H1 (cell line): ENCODE measurements at regions not wholly inside any gene's neighbourhood (a gene's known extent, or its start where the extent isn't known, plus 50 kb on each side); places are given as distances from the start of the nearest gene placed in this dataset.

Source experiments
- CTCF ChIA-PET: fragments of 300-600 bp; sonication (Branson Sonifier 250); formaldehyde crosslinking; loops from one replicate; lab custom pipeline; 2021; ENCODE audit not compliant: partially characterized antibody; lab: Charles Lee
- POLR2A ChIA-PET: fragments of 300-600 bp; sonication (Branson Sonifier 250); formaldehyde crosslinking; loops from one replicate; lab custom pipeline; 2021; ENCODE audit warnings: inconsistent platforms; ENCODE audit not compliant: partially characterized antibody; lab: Charles Lee
- DNase-seq, 2 experiments: peaks; one replicate each; pipeline versions ENCODE4 v3.0.0 to v3.0.0-alpha.2; 2010 to 2022; ENCODE audit warnings: low spot score in 2 of 2, low read depth in 1 of 2, mixed read lengths in 1 of 2
- FAIRE-seq: peaks from 2 replicates; lab custom pipeline; 2011; peaks lifted over from hg19 to GRCh38; lab: Jason Lieb, UNC
- H2AFZ ChIP-seq: 2 replicates; pipeline ENCODE4 v1.8.1; 2012; ENCODE audit warnings: low read length, inconsistent platforms
- H2AK5ac ChIP-seq: 2 replicates; pipeline ENCODE4 v1.6.1; 2013; ENCODE audit warnings: low read depth, low read length
- H2BK120ac ChIP-seq: replicated peaks from 2 replicates; pipeline ENCODE3; 2013; ENCODE audit warnings: low read depth, low read length, inconsistent platforms
- H2BK12ac ChIP-seq: 2 replicates; pipeline ENCODE4 v1.6.1; 2013; ENCODE audit warnings: low read depth, low read length
- H2BK15ac ChIP-seq: 2 replicates; pipeline ENCODE4 v1.6.1; 2013; ENCODE audit warnings: low read length
- H2BK20ac ChIP-seq: 2 replicates; pipeline ENCODE4 v1.6.1; 2013; ENCODE audit warnings: low read length
- H2BK5ac ChIP-seq: 2 replicates; pipeline ENCODE4 v1.6.1; 2013; ENCODE audit warnings: low read depth, low read length
- H3K14ac ChIP-seq: 2 replicates; pipeline ENCODE4 v1.6.1; 2013; ENCODE audit warnings: inconsistent platforms; ENCODE audit not compliant: insufficient read length
- H3K18ac ChIP-seq: 2 replicates; pipeline ENCODE4 v1.6.1; 2013; ENCODE audit warnings: low read length; ENCODE audit errors: extremely low read depth
- H3K23ac ChIP-seq: 2 replicates; pipeline ENCODE4 v1.6.1; 2013; ENCODE audit warnings: inconsistent platforms; ENCODE audit not compliant: insufficient read length
- H3K23me2 ChIP-seq: 2 replicates; pipeline ENCODE4 v1.6.1; 2013; ENCODE audit warnings: low read depth, low read length
- H3K27ac ChIP-seq: 2 replicates; pipeline ENCODE4 v1.6.1; 2011; ENCODE audit warnings: low read depth, low read length, inconsistent platforms
- H3K27me3 ChIP-seq, 4 experiments: replicated peaks in 1 of 4; 1 replicate in 1 of 4; 2 replicates in 3 of 4; pipeline versions ENCODE4 v1.6.1 to v1.8.1; 2011 to 2013; ENCODE audit warnings: low read length in 3 of 4, mild to moderate bottlenecking in 3 of 4, inconsistent platforms in 2 of 4, mixed read lengths in 2 of 4, moderate library complexity in 1 of 4; ENCODE audit not compliant: control insufficient read depth in 3 of 4, insufficient read depth in 3 of 4; ENCODE audit errors: extremely low read depth in 1 of 4
- H3K36me3 ChIP-seq, 4 experiments: 2 replicates each; pipeline versions ENCODE4 v1.6.1 to v1.8.1; 2011 to 2013; ENCODE audit warnings: mild to moderate bottlenecking in 4 of 4, low read length in 3 of 4, moderate library complexity in 2 of 4, control low read depth in 1 of 4, inconsistent platforms in 1 of 4; ENCODE audit not compliant: insufficient read depth in 4 of 4, control insufficient read depth in 2 of 4
- H3K4ac ChIP-seq: replicated peaks from 2 replicates; pipeline ENCODE3; 2013; ENCODE audit warnings: low read length, low read depth, mixed read lengths, inconsistent platforms; ENCODE audit not compliant: insufficient read length
- H3K4me1 ChIP-seq, 4 experiments: replicated peaks in 1 of 4; 1 replicate in 1 of 4; 2 replicates in 3 of 4; pipeline versions ENCODE4 v1.6.1 to v1.8.1; 2011 to 2013; ENCODE audit warnings: low read length in 3 of 4, inconsistent platforms in 2 of 4, mixed read lengths in 1 of 4; ENCODE audit not compliant: insufficient read depth in 4 of 4, control insufficient read depth in 3 of 4
- H3K4me2 ChIP-seq, 2 experiments: 2 replicates each; pipeline versions ENCODE4 v1.6.1 to v1.8.1; 2011 to 2013; ENCODE audit warnings: low read depth in 2 of 2, low read length in 2 of 2, control low read depth in 1 of 2, inconsistent platforms in 1 of 2, mild to moderate bottlenecking in 1 of 2; ENCODE audit not compliant: insufficient read depth in 1 of 2
- H3K4me3 ChIP-seq, 4 experiments: fragments of 200-600, 300-600 bp in 1 of 4; sonication (generic), shearing (Covaris generic), sonication (Bioruptor Twin) in 1 of 4; 2 replicates each; pipeline versions ENCODE4 v1.5.1 to v1.8.1; 2011 to 2016; ENCODE audit warnings: low read length in 4 of 4, low read depth in 3 of 4, control low read depth in 2 of 4, inconsistent platforms in 2 of 4, mild to moderate bottlenecking in 2 of 4, mixed read lengths in 1 of 4, moderate library complexity in 1 of 4; ENCODE audit not compliant: insufficient read depth in 2 of 4; ENCODE audit errors: extremely low read depth in 1 of 4
- H3K56ac ChIP-seq: replicated peaks from 2 replicates; pipeline ENCODE3; 2013; ENCODE audit warnings: low read depth, mild to moderate bottlenecking, mixed read lengths, low read length, inconsistent platforms; ENCODE audit not compliant: insufficient read length
- H3K79me1 ChIP-seq: 2 replicates; pipeline ENCODE4 v1.6.1; 2013; ENCODE audit warnings: low read depth, low read length, control low read depth
- H3K79me2 ChIP-seq, 2 experiments: 2 replicates each; pipeline versions ENCODE4 v1.6.1 to v1.8.1; 2012 to 2013; ENCODE audit warnings: low read length in 2 of 2, mild to moderate bottlenecking in 2 of 2, inconsistent platforms in 1 of 2; ENCODE audit not compliant: insufficient read depth in 2 of 2, control insufficient read depth in 1 of 2
- H3K9ac ChIP-seq, 4 experiments: replicated peaks in 1 of 4; 1 replicate in 1 of 4; 2 replicates in 3 of 4; pipeline versions ENCODE4 v1.6.1 to v1.8.1; 2011 to 2013; ENCODE audit warnings: low read depth in 3 of 4, low read length in 3 of 4, control low read depth in 2 of 4, mild to moderate bottlenecking in 2 of 4, moderate library complexity in 2 of 4, inconsistent platforms in 1 of 4; ENCODE audit errors: extremely low read depth in 1 of 4
- H3K9me3 ChIP-seq, 2 experiments: 2 replicates each; pipeline versions ENCODE4 v1.6.1 to v1.8.1; 2012 to 2013; ENCODE audit warnings: mild to moderate bottlenecking in 2 of 2, moderate library complexity in 2 of 2, control low read depth in 1 of 2, inconsistent platforms in 1 of 2, low read depth in 1 of 2, low read length in 1 of 2, mixed read lengths in 1 of 2; ENCODE audit not compliant: insufficient read depth in 2 of 2
- H4K20me1 ChIP-seq, 2 experiments: replicated peaks in 1 of 2; 2 replicates each; pipeline versions ENCODE3 to v1.8.1; 2011 to 2013; ENCODE audit warnings: inconsistent platforms in 2 of 2, low read length in 2 of 2, mild to moderate bottlenecking in 1 of 2; ENCODE audit not compliant: insufficient read depth in 2 of 2, control insufficient read depth in 1 of 2
- H4K5ac ChIP-seq: 2 replicates; pipeline ENCODE4 v1.6.1; 2013; ENCODE audit warnings: low read length, low read depth, mixed read lengths, inconsistent platforms; ENCODE audit not compliant: insufficient read length
- H4K8ac ChIP-seq: 2 replicates; pipeline ENCODE4 v1.8.0; 2013; ENCODE audit warnings: mild to moderate bottlenecking, moderate library complexity, low read length, inconsistent platforms; ENCODE audit not compliant: insufficient read depth; ENCODE audit errors: extremely low read depth
- H4K91ac ChIP-seq: replicated peaks from 2 replicates; pipeline ENCODE3; 2013; ENCODE audit warnings: low read length, mixed read lengths, inconsistent platforms; ENCODE audit not compliant: insufficient read length
- BRCA1 ChIP-seq: IDR thresholded peaks from 2 replicates; pipeline ENCODE4 v1.6.1; 2012; ENCODE audit warnings: low read depth, low read length, improper control_type of control experiment
- CTBP2 ChIP-seq: IDR thresholded peaks from 2 replicates; pipeline ENCODE4 v1.7.0; 2011; ENCODE audit warnings: borderline replicate concordance, mild to moderate bottlenecking, moderate library complexity, mixed read lengths, low read length; ENCODE audit not compliant: insufficient read depth, insufficient read length
- E2F6 ChIP-seq: IDR thresholded peaks from 2 replicates; pipeline ENCODE4 v1.6.1; 2012; ENCODE audit warnings: inconsistent platforms
- GTF2F1 ChIP-seq: IDR thresholded peaks from 2 replicates; pipeline ENCODE4 v1.6.1; 2012; ENCODE audit warnings: low read depth, low read length, improper control_type of control experiment, borderline replicate concordance
- KDM1A ChIP-seq: fragments of 200-600, 300-600 bp; sonication (generic); IDR thresholded peaks from 2 replicates; pipeline ENCODE4 v1.7.1; 2016; ENCODE audit warnings: mild to moderate bottlenecking, low read length, borderline replicate concordance
- KDM4A ChIP-seq: IDR thresholded peaks from one replicate; pipeline ENCODE4 v1.7.1; 2012; ENCODE audit warnings: low read depth, mild to moderate bottlenecking, moderate library complexity, low read length, inconsistent platforms; ENCODE audit not compliant: severe bottlenecking
- POU5F1 ChIP-seq: IDR thresholded peaks from 2 replicates; pipeline ENCODE4 v1.6.1; 2011; ENCODE audit warnings: low read depth, mild to moderate bottlenecking, low read length, moderate library complexity
- RBBP5 ChIP-seq: IDR thresholded peaks from 2 replicates; pipeline ENCODE4 v1.7.1; 2012; ENCODE audit warnings: low read depth, mild to moderate bottlenecking, inconsistent platforms, low read length, moderate library complexity, borderline replicate concordance
- RXRA ChIP-seq: IDR thresholded peaks from 2 replicates; pipeline ENCODE4 v1.6.1; 2011; ENCODE audit warnings: low read depth, mild to moderate bottlenecking, low read length, moderate library complexity; ENCODE audit not compliant: insufficient read depth
- SAP30 ChIP-seq: fragments of 300-600 bp; sonication (generic); IDR thresholded peaks from 2 replicates; pipeline ENCODE4 v1.7.1; 2012; ENCODE audit warnings: low read length, moderate library complexity, mild to moderate bottlenecking, inconsistent platforms; ENCODE audit not compliant: insufficient read depth, insufficient replicate concordance
- SIX5 ChIP-seq: IDR thresholded peaks from 2 replicates; pipeline ENCODE4 v1.6.1; 2011; ENCODE audit warnings: mild to moderate bottlenecking, low read depth, low read length
- TEAD4 ChIP-seq: IDR thresholded peaks from 2 replicates; pipeline ENCODE4 v1.6.1; 2012; ENCODE audit warnings: low read depth, low read length, inconsistent platforms, mixed read lengths
- ZNF274 ChIP-seq: IDR thresholded peaks from 2 replicates; pipeline ENCODE4 v1.7.0; 2012; ENCODE audit warnings: low read length, borderline replicate concordance; ENCODE audit errors: extremely low read depth
- WGBS, 2 experiments: shearing (Covaris generic) in 1 of 2; methylation state at CpG; one replicate each; pipeline versions ENCODE4 v1.1.6 to v1.1.7; 2013 to 2015; ENCODE audit warnings: low lambda C conversion rate in 2 of 2, mixed read lengths in 2 of 2, inconsistent platforms in 1 of 2, low coverage in 1 of 2, missing lambda C conversion rate in 1 of 2; ENCODE audit not compliant: insufficient replicate concordance in 2 of 2, insufficient coverage in 1 of 2, insufficient read length in 1 of 2; ENCODE audit errors: extremely low coverage in 1 of 2, missing lambda C conversion rate in 1 of 2; 5-methylcytosine and 5-hydroxymethylcytosine counted together

DNA sequence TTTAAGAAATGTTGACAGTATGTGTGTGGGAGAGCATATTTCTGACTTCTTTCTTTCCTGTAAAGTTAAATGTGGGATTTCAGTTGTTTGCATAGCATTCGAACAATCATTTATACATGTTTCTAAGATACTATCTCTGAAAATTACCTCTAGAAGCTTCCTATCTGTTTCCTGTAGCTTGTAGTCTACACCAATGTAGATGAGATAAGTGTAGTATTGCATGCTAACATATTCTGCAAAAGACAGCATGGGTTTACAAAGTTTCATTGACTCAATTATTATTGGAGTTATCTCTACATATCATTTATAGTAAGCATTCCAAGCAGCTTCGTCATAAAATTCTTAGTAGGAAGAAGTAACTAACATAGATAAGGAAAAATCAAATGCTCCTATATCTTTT is 98.9 kb upstream of the DPYD start:
- POLR2A ChIA-PET: no interaction called here

More for the DNA sequence above, 98.9 kb upstream of the DPYD start:
- no peaks in the 10 kb centered on the region for H3K4me1 ChIP-seq
- FAIRE-seq (no peak), DNase-seq (no peak)
- H2BK20ac ChIP-seq: no peak overlapping the region
- no peak overlapping the region for H3K9ac ChIP-seq
- no peak overlapping the region for H3K4ac ChIP-seq
- no peaks in the 10 kb centered on the region for H3K79me1 ChIP-seq
- H2BK5ac ChIP-seq: no peak overlapping the region
- H4K91ac ChIP-seq: no peak overlapping the region
- H4K8ac ChIP-seq: no peak overlapping the region
- H3K18ac ChIP-seq: no peak overlapping the region
- H2BK12ac ChIP-seq: no peak overlapping the region
- no peaks in the 10 kb centered on the region for H3K79me2 ChIP-seq
- H3K4me3 ChIP-seq: no peak overlapping the region
- no peak overlapping the region for H3K23ac ChIP-seq
- 88% methylated on average over 2 of the region's 2 CpGs; no CpG with 5 or more reads in 1 of the 2 experiments for WGBS, 2 experiments
- H3K23me2 ChIP-seq: no peaks in the 10 kb centered on the region
- no peak overlapping the region for H3K56ac ChIP-seq
- H3K9me3 ChIP-seq: no peaks in the 10 kb centered on the region
- H2BK120ac ChIP-seq: no peak overlapping the region
- no peaks in the 10 kb centered on the region for H4K20me1 ChIP-seq
- CTCF ChIA-PET: interaction anchor here (0.6 kb wide), 1 partner anchor 640 kb away, joined by 4 read pairs; no protein-coding TSS in a partner anchor
- no peaks in the 10 kb centered on the region for H3K27me3 ChIP-seq
- H2BK15ac ChIP-seq: no peak overlapping the region
- no peak overlapping the region for H4K5ac ChIP-seq
- no peak overlapping the region for H2AK5ac ChIP-seq
- H3K36me3 ChIP-seq: no peaks in the 10 kb centered on the region
- TF ChIP-seq RXRA (no peak), SIX5 (no peak), TEAD4 (no peak), POU5F1 (no peak), GTF2F1 (no peak), E2F6 (no peak), KDM1A (no peak), KDM4A (no peak), BRCA1 (no peak), ZNF274 (no peak), CTBP2 (no peak), SAP30 (no peak), RBBP5 (no peak)
- no peak overlapping the region for H3K4me2 ChIP-seq
- H2AFZ ChIP-seq: no peak overlapping the region
- no peak overlapping the region for H3K27ac ChIP-seq
- H3K14ac ChIP-seq: no peak overlapping the region
